ENCODE measurements at regions not wholly inside any gene's neighbourhood (a gene's known extent, or its start where the extent isn't known, plus 50 kb on each side); places are given as distances from the start of the nearest gene placed in this dataset.
"Not testable (repeated sequence)": the region's sequence is repeated elsewhere in the genome, so short reads cannot be mapped to it uniquely, and the experiment has no call there.

- POLR2A ChIA-PET = no interaction called here
- DNase-seq (no peak), ATAC-seq (ENCODE audit: low read depth) (no peak)
- Mint-ChIP-seq H3K27me3 (no peaks in the 10 kb centered on the region), H3K4me1 (peaks cover 3% of the 10 kb centered on the region), H3K36me3 (no peaks in the 10 kb centered on the region), H3K27ac (no peak overlapping the region), H3K4me3 (no peak overlapping the region), H3K9me3 (peaks cover 5% of the 10 kb centered on the region)
Measured at GRCh38 chr3:59364496-59364895, 314.7 kb upstream of the CFAP20DC start.

- H3K4me1 Mint-ChIP-seq; DNase-seq; H3K36me3 Mint-ChIP-seq; ATAC-seq (ENCODE audit: low read depth); H3K27ac Mint-ChIP-seq; POLR2A ChIA-PET; H3K27me3 Mint-ChIP-seq; H3K4me3 Mint-ChIP-seq: not testable (repeated sequence)
- H3K9me3 Mint-ChIP-seq = peaks cover 20% of the 10 kb centered on the region
Measured at GRCh38 chr3:59360312-59360711, 310.5 kb upstream of the CFAP20DC start.

- Mint-ChIP-seq H3K36me3 (no peaks in the 10 kb centered on the region), H3K9me3 (no peaks in the 10 kb centered on the region), H3K4me1 (peaks cover 4% of the 10 kb centered on the region), H3K4me3 (no peak overlapping the region), H3K27ac (no peak overlapping the region), H3K27me3 (no peaks in the 10 kb centered on the region)
- POLR2A ChIA-PET = no interaction called here
- DNase-seq = no peak
- ATAC-seq (ENCODE audit: low read depth) = no peak
Measured at GRCh38 chr3:59341459-59341858, 291.6 kb upstream of the CFAP20DC start.

- Mint-ChIP-seq H3K27ac (no peak overlapping the region), H3K9me3 (peaks cover 2% of the 10 kb centered on the region), H3K4me1 (peaks cover 4% of the 10 kb centered on the region), H3K36me3 (no peaks in the 10 kb centered on the region), H3K4me3 (no peak overlapping the region), H3K27me3 (no peaks in the 10 kb centered on the region)
- DNase-seq (no peak), ATAC-seq (ENCODE audit: low read depth) (no peak)
- POLR2A ChIA-PET = no interaction called here
Measured at GRCh38 chr3:59339818-59340217, 290.0 kb upstream of the CFAP20DC start.

GRCh38 chr3:59338934-59339333 lies 289.1 kb upstream of the CFAP20DC start:
- no peak for ATAC-seq (ENCODE audit: low read depth)
- Mint-ChIP-seq H3K4me1 (peaks cover 4% of the 10 kb centered on the region), H3K36me3 (no peaks in the 10 kb centered on the region), H3K27me3 (no peaks in the 10 kb centered on the region), H3K4me3 (no peak overlapping the region), H3K9me3 (peaks cover 3% of the 10 kb centered on the region), H3K27ac (no peak overlapping the region)
- DNase-seq = no peak
- POLR2A ChIA-PET = no interaction called here

GRCh38 chr3:59335338-59335737 lies 285.5 kb upstream of the CFAP20DC start:
- DNase-seq (no peak), ATAC-seq (ENCODE audit: low read depth) (no peak)
- Mint-ChIP-seq H3K4me1 (peaks cover 4% of the 10 kb centered on the region), H3K27me3 (no peaks in the 10 kb centered on the region), H3K36me3 (no peaks in the 10 kb centered on the region), H3K9me3 (peaks cover 11% of the 10 kb centered on the region), H3K4me3 (no peak overlapping the region), H3K27ac (no peak overlapping the region)
- POLR2A ChIA-PET = no interaction called here

- peaks cover 11% of the 10 kb centered on the region for H3K9me3 Mint-ChIP-seq
- no peaks in the 10 kb centered on the region for H3K36me3 Mint-ChIP-seq
- no peak overlapping the region for H3K27ac Mint-ChIP-seq
- H3K4me1 Mint-ChIP-seq = peaks cover 1% of the 10 kb centered on the region
- POLR2A ChIA-PET = no interaction called here
- H3K4me3 Mint-ChIP-seq = no peak overlapping the region
- no peak for DNase-seq
- no peaks in the 10 kb centered on the region for H3K27me3 Mint-ChIP-seq
- no peak for ATAC-seq (ENCODE audit: low read depth)
Measured at GRCh38 chr3:59334585-59334984, 284.8 kb upstream of the CFAP20DC start.

GRCh38 chr3:59327376-59327808 lies 277.6 kb upstream of the CFAP20DC start:
- no peak for ATAC-seq (ENCODE audit: low read depth)
- no peak overlapping the region for H3K4me3 Mint-ChIP-seq
- H3K27ac Mint-ChIP-seq = no peak overlapping the region
- POLR2A ChIA-PET = no interaction called here
- no peaks in the 10 kb centered on the region for H3K4me1 Mint-ChIP-seq
- no peaks in the 10 kb centered on the region for H3K36me3 Mint-ChIP-seq
- no peak for DNase-seq
- H3K27me3 Mint-ChIP-seq = no peaks in the 10 kb centered on the region
- H3K9me3 Mint-ChIP-seq = peaks cover 3% of the 10 kb centered on the region

- no peaks in the 10 kb centered on the region for H3K27me3 Mint-ChIP-seq
Measured at GRCh38 chr3:59326246-59327024, 276.6 kb upstream of the CFAP20DC start.

GRCh38 chr3:59321881-59322540 lies 272.2 kb upstream of the CFAP20DC start:
- POLR2A ChIA-PET = no interaction called here
- H3K4me1 Mint-ChIP-seq = no peaks in the 10 kb centered on the region

More at GRCh38 chr3:59326246-59327024, 276.6 kb upstream of the CFAP20DC start:
- H3K27ac Mint-ChIP-seq = no peak overlapping the region
- H3K9me3 Mint-ChIP-seq = peaks cover 3% of the 10 kb centered on the region
- POLR2A ChIA-PET = no interaction called here
- DNase-seq (no peak), ATAC-seq (ENCODE audit: low read depth) (no peak)
- H3K4me1 Mint-ChIP-seq = no peaks in the 10 kb centered on the region
- no peak overlapping the region for H3K4me3 Mint-ChIP-seq
- H3K36me3 Mint-ChIP-seq = no peaks in the 10 kb centered on the region

GRCh38 chr3:59320080-59320479 lies 270.3 kb upstream of the CFAP20DC start:
- no peak overlapping the region for H3K27ac Mint-ChIP-seq
- H3K27me3 Mint-ChIP-seq = no peaks in the 10 kb centered on the region
- POLR2A ChIA-PET = no interaction called here
- no peak overlapping the region for H3K4me3 Mint-ChIP-seq
- H3K9me3 Mint-ChIP-seq = peaks cover 1% of the 10 kb centered on the region
- no peaks in the 10 kb centered on the region for H3K36me3 Mint-ChIP-seq
- ATAC-seq (ENCODE audit: low read depth) = no peak
- DNase-seq = no peak
- no peaks in the 10 kb centered on the region for H3K4me1 Mint-ChIP-seq

More at GRCh38 chr3:59321881-59322540, 272.2 kb upstream of the CFAP20DC start:
- H3K4me3 Mint-ChIP-seq = no peak overlapping the region
- peaks cover 1% of the 10 kb centered on the region for H3K9me3 Mint-ChIP-seq
- DNase-seq (no peak), ATAC-seq (ENCODE audit: low read depth) (no peak)
- H3K27ac Mint-ChIP-seq = no peak overlapping the region
- H3K36me3 Mint-ChIP-seq = no peaks in the 10 kb centered on the region
- no peaks in the 10 kb centered on the region for H3K27me3 Mint-ChIP-seq

- Mint-ChIP-seq H3K36me3 (no peaks in the 10 kb centered on the region), H3K4me1 (no peaks in the 10 kb centered on the region), H3K27me3 (no peaks in the 10 kb centered on the region), H3K4me3 (no peak overlapping the region), H3K9me3 (no peaks in the 10 kb centered on the region), H3K27ac (no peak overlapping the region)
- DNase-seq (no peak), ATAC-seq (ENCODE audit: low read depth) (no peak)
- POLR2A ChIA-PET = no interaction called here
Measured at GRCh38 chr3:59319442-59319841, 269.6 kb upstream of the CFAP20DC start.

GRCh38 chr3:59318881-59319280 lies 269.1 kb upstream of the CFAP20DC start:
- no peaks in the 10 kb centered on the region for H3K4me1 Mint-ChIP-seq
- DNase-seq = no peak
- no peak for ATAC-seq (ENCODE audit: low read depth)
- no peaks in the 10 kb centered on the region for H3K27me3 Mint-ChIP-seq
- H3K4me3 Mint-ChIP-seq = no peak overlapping the region
- no peaks in the 10 kb centered on the region for H3K9me3 Mint-ChIP-seq
- H3K36me3 Mint-ChIP-seq = no peaks in the 10 kb centered on the region
- POLR2A ChIA-PET = no interaction called here
- no peak overlapping the region for H3K27ac Mint-ChIP-seq

GRCh38 chr3:59317386-59317785 lies 267.6 kb upstream of the CFAP20DC start:
- H3K4me1 Mint-ChIP-seq = no peaks in the 10 kb centered on the region
- POLR2A ChIA-PET = no interaction called here
- no peaks in the 10 kb centered on the region for H3K27me3 Mint-ChIP-seq
- no peaks in the 10 kb centered on the region for H3K36me3 Mint-ChIP-seq
- ATAC-seq (ENCODE audit: low read depth) = no peak
- DNase-seq = no peak
- H3K4me3 Mint-ChIP-seq = no peak overlapping the region
- no peak overlapping the region for H3K27ac Mint-ChIP-seq
- no peaks in the 10 kb centered on the region for H3K9me3 Mint-ChIP-seq
